Ovary (tissue), 3 donors: ENCODE measurements at regions not wholly inside any gene's neighbourhood (a gene's known extent, or its start where the extent isn't known, plus 50 kb on each side); places are given as distances from the start of the nearest gene placed in this dataset.

Source experiments
- CTCF ChIP-seq, 3 donors: fragments of 450-650 bp in 2 of 3; fragments of 200-600 bp in 1 of 3; IDR thresholded peaks; one replicate each; pipeline versions ENCODE4 v1.5.1 to v1.8.0; 2016 to 2022; ENCODE audit warnings: antibody characterized with exemption in 3 of 3, mild to moderate bottlenecking in 1 of 3
- POLR2A ChIP-seq: fragments of 450-650 bp; IDR thresholded peaks from one replicate; pipeline ENCODE4 v1.6.1; 2017; ENCODE audit warnings: antibody characterized with exemption, mild to moderate bottlenecking, moderate library complexity
- donor health status: DM: no; HTN: no; CAD: no.

- TF ChIP-seq CTCF (IDR thresholded peaks at IDR 0.05) (no peak), POLR2A (no peak)
Measured at GRCh38 chr19:34596115-34596514, 80.8 kb downstream of the SCGB2B2 start.
